Activated T-cell treated with anti-CD3 and anti-CD28 coated beads, Interleukin-2, amount 50 U/mL, for 72 hours (primary cell): ENCODE measurements at regions not wholly inside any gene's neighbourhood (a gene's known extent, or its start where the extent isn't known, plus 50 kb on each side); places are given as distances from the start of the nearest gene placed in this dataset.

Experiments
- ATAC-seq, 2 donors: fragments of 150-1000 bp; cut with Tn5 transposase; replicated peaks in 1 of 2; 2 replicates each; pipeline ENCODE4 v1.10.0; 2021; ENCODE audit warnings: moderate library complexity in 2 of 2, mild to moderate bottlenecking in 1 of 2
- DNase-seq, 2 donors: peaks; one replicate each; pipeline ENCODE4 v3.0.0; 2021 to 2022; ENCODE audit warnings: mixed read lengths in 1 of 2
- H3K27ac Mint-ChIP-seq: one replicate; pipeline ENCODE4 v1.8.0; 2022; ENCODE audit warnings: mild to moderate bottlenecking, moderate library complexity, mixed read lengths
- H3K27me3 Mint-ChIP-seq: one replicate; pipeline ENCODE4 v1.8.0; 2022; ENCODE audit warnings: low read depth, mixed read lengths
- H3K36me3 Mint-ChIP-seq, 2 donors: one replicate each; pipeline ENCODE4 v1.8.0; 2022; ENCODE audit warnings: mixed read lengths in 2 of 2, mild to moderate bottlenecking in 1 of 2; ENCODE audit not compliant: insufficient read depth in 2 of 2
- H3K4me1 Mint-ChIP-seq: one replicate; pipeline ENCODE4 v1.8.0; 2022; ENCODE audit warnings: low read depth, mixed read lengths
- H3K4me3 Mint-ChIP-seq, 2 donors: one replicate each; pipeline ENCODE4 v1.8.0; 2022; ENCODE audit warnings: mild to moderate bottlenecking in 2 of 2, mixed read lengths in 2 of 2, moderate library complexity in 2 of 2
- H3K9me3 Mint-ChIP-seq, 2 donors: one replicate each; pipeline ENCODE4 v1.8.0; 2022; ENCODE audit warnings: mixed read lengths in 2 of 2

- H3K4me3 Mint-ChIP-seq: no peak overlapping the region
- H3K4me1 Mint-ChIP-seq: no peaks in the 10 kb centered on the region
- H3K27me3 Mint-ChIP-seq: peaks cover 31% of the 10 kb centered on the region
- H3K27ac Mint-ChIP-seq: no peak overlapping the region
- no peak for DNase-seq
- ATAC-seq: no peak
- peaks cover 0 to 8% of the 10 kb centered on the region in 2 donors for H3K9me3 Mint-ChIP-seq
- peaks cover 0 to 2% of the 10 kb centered on the region in 2 donors for H3K36me3 Mint-ChIP-seq
Observed at GRCh38 chr11:112637076-112637475, 324.1 kb upstream of the NCAM1 start.

DNA sequence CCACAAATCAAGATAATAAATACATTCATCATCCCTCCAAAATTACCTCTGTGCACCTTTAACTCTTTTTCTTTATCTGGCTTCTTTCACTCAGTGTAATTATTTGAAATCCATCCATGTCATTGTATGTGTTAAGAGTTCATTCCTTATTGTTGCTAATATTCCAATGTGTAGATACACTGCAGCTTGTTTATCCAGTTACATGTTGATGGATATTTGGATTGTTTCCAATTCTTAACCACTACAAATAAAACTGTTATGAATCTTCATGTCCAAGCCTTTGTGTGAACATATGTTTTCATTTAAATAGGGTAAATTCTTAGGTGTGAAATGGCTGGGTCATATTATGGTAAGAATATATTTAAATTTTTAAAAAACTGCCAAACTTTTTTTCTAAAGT, 323.3 kb upstream of the NCAM1 start:
- Mint-ChIP-seq H3K27ac (no peak overlapping the region), H3K36me3 (peaks cover 1 to 3% of the 10 kb centered on the region in 2 donors), H3K27me3 (peaks cover 24% of the 10 kb centered on the region), H3K4me3 (no peak overlapping the region), H3K9me3 (peaks cover 5 to 10% of the 10 kb centered on the region in 2 donors), H3K4me1 (no peaks in the 10 kb centered on the region)
- no peak for ATAC-seq
- DNase-seq: no peak

- ATAC-seq (no peak), DNase-seq (no peak)
- Mint-ChIP-seq H3K27me3 (peaks cover 11% of the 10 kb centered on the region), H3K36me3 (peaks cover 5% of the 10 kb centered on the region in 2 donors), H3K4me1 (no peaks in the 10 kb centered on the region), H3K9me3 (peaks cover 8 to 12% of the 10 kb centered on the region in 2 donors), H3K4me3 (no peak overlapping the region), H3K27ac (no peak overlapping the region)
Observed at GRCh38 chr11:112639469-112639868, 321.8 kb upstream of the NCAM1 start.

DNA sequence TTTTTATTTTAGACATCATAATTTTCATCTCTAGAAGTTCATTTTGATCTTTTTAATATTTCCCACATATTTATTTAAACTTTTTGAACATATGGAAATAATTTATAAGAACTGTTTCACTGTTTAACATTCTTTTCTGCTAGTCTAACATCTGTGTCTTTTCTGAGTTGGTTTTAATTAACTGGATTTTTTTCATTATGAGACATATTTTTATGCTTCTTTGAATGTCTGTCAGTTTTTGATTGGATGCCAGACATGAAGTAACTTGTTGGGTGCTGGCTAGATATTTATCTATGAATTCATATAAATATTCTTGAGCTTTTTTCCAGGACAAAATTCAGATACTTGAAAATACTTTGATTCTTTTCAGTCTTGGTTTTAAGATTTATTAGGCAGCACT, 317.8 kb upstream of the NCAM1 start:
- Mint-ChIP-seq H3K9me3 (peaks cover 8 to 12% of the 10 kb centered on the region in 2 donors), H3K27ac (no peak overlapping the region), H3K4me3 (no peak overlapping the region), H3K27me3 (peaks cover 4% of the 10 kb centered on the region), H3K36me3 (peaks cover 5% of the 10 kb centered on the region in 2 donors), H3K4me1 (no peaks in the 10 kb centered on the region)
- ATAC-seq (no peak), DNase-seq (no peak)

DNA sequence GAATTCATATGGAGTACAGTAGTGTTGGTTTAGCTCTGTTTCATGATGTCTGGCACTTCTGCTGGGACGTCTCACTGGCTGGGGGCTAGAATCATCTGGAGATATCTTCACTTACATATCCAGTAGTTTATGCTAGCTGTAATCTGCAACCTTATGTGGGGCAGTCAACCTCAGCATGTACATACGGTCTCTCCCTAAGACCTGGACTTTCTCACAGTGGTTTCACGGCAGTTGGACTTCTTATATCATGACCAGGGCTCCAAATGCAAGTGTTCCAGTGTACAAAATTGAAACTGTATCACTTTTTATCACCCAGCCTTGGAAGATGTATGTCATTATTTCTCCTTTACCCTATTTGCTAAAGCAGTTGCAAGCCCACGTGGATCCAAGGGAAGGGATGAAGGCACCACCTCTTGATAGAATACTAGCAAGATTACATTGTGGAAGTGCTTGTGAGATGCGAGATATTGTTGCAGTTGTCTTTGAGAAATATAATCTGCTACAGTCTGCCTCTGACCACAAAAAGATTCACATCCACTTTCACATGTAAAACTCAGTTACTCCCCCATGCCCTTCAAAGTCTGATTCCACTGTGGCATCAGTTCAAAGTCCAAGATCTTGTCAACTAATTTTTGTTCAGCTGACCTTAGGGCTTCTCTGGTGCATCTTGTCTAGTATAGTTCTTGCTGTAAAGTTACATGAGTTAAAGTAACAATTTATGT, 316.6 kb upstream of the NCAM1 start:
- no peak for ATAC-seq
- H3K27me3 Mint-ChIP-seq: no peaks in the 10 kb centered on the region
- peaks cover 8 to 12% of the 10 kb centered on the region in 2 donors for H3K9me3 Mint-ChIP-seq
- H3K36me3 Mint-ChIP-seq: peaks cover 5% of the 10 kb centered on the region in 2 donors
- no peak overlapping the region for H3K4me3 Mint-ChIP-seq
- H3K27ac Mint-ChIP-seq: no peak overlapping the region
- no peaks in the 10 kb centered on the region for H3K4me1 Mint-ChIP-seq
- DNase-seq: no peak

DNA sequence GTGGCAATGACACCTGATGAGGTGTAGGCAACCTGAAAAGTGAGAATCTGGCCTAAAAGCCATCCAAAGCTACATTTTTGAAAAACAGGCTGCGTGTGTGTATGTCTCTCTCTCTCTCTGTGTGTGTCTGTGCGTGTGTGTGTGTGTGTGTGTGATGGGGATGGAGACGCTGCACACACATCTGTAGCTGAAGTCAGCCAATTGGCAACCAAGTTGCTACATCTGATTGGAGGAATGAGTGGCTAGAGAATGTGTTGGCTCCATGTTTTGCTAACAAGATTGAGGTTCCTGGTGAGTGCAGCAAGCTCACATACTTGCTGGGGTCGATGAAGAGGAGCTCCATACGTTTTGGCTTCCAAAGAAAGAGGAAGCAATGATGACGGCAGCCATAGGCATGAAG, 311.4 kb upstream of the NCAM1 start:
- ATAC-seq (no peak), DNase-seq (no peak)
- no peaks in the 10 kb centered on the region for H3K36me3 Mint-ChIP-seq
- no peaks in the 10 kb centered on the region for H3K27me3 Mint-ChIP-seq
- H3K4me1 Mint-ChIP-seq: no peaks in the 10 kb centered on the region
- no peaks in the 10 kb centered on the region for H3K9me3 Mint-ChIP-seq
- H3K27ac Mint-ChIP-seq: no peak overlapping the region
- H3K4me3 Mint-ChIP-seq: no peak overlapping the region

GRCh38 chr11:112650527-112650926, 310.7 kb upstream of the NCAM1 start:
- H3K27ac Mint-ChIP-seq: no peak overlapping the region
- H3K4me3 Mint-ChIP-seq: no peak overlapping the region
- H3K27me3 Mint-ChIP-seq: no peaks in the 10 kb centered on the region

DNA sequence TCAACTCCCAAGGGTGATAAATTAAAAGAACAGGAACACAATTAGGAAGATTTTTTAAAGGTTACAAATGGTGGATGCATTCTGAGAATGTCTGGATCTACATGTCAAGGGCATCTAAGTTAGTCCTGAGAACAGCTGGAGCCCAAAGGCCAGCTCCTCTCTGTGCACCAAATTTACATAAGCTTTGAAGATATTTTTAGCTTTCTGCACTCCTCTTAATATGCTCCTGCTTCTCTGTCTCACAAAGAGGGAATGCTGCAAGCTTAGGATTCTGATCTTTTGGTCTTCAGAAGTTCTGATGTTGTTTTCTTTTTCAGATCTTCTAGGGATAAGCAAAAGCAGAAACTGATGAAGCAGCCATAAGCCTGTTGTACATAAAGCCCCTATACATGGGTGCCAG, 309.8 kb upstream of the NCAM1 start:
- DNase-seq: no peak
- ATAC-seq: no peak
- Mint-ChIP-seq H3K9me3 (no peaks in the 10 kb centered on the region), H3K27ac (no peak overlapping the region), H3K4me3 (no peak overlapping the region), H3K27me3 (no peaks in the 10 kb centered on the region), H3K4me1 (no peaks in the 10 kb centered on the region), H3K36me3 (no peaks in the 10 kb centered on the region)

More at GRCh38 chr11:112650527-112650926, 310.7 kb upstream of the NCAM1 start:
- H3K4me1 Mint-ChIP-seq: no peaks in the 10 kb centered on the region
- no peaks in the 10 kb centered on the region for H3K9me3 Mint-ChIP-seq
- H3K36me3 Mint-ChIP-seq: no peaks in the 10 kb centered on the region
- ATAC-seq (no peak), DNase-seq (no peak)

GRCh38 chr11:112652786-112653390, 308.3 kb upstream of the NCAM1 start:
- H3K4me3 Mint-ChIP-seq: no peak overlapping the region
- H3K4me1 Mint-ChIP-seq: no peaks in the 10 kb centered on the region
- no peak for DNase-seq
- no peak for ATAC-seq
- H3K27ac Mint-ChIP-seq: no peak overlapping the region
- no peaks in the 10 kb centered on the region for H3K36me3 Mint-ChIP-seq
- H3K9me3 Mint-ChIP-seq: no peaks in the 10 kb centered on the region
- H3K27me3 Mint-ChIP-seq: no peaks in the 10 kb centered on the region

DNA sequence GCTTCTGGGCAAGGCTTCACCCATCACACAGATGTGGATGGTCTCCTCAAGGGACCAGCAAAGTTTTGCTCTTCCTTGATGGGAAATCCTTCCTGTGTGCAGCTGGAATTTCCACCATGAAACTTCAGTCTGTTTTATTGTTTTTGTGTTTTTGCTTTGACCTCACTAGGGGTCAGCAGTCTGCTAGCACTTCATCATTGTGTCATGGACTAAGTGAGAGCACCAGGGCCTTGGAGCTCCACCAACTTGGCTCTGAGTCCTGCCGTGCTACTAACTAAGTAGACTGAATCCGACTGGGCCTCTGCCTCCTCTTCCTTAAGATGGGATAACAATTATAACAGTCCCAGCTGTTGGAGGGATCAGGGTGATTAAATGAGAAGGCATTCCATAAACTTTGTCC, 305.8 kb upstream of the NCAM1 start:
- H3K4me1 Mint-ChIP-seq: no peaks in the 10 kb centered on the region
- no peak overlapping the region for H3K4me3 Mint-ChIP-seq
- no peak for ATAC-seq
- no peaks in the 10 kb centered on the region for H3K9me3 Mint-ChIP-seq
- no peaks in the 10 kb centered on the region for H3K36me3 Mint-ChIP-seq
- H3K27ac Mint-ChIP-seq: no peak overlapping the region
- DNase-seq: no peak
- H3K27me3 Mint-ChIP-seq: no peaks in the 10 kb centered on the region

- Mint-ChIP-seq H3K4me3 (no peak overlapping the region), H3K36me3 (no peaks in the 10 kb centered on the region), H3K9me3 (no peaks in the 10 kb centered on the region), H3K4me1 (no peaks in the 10 kb centered on the region), H3K27me3 (no peaks in the 10 kb centered on the region), H3K27ac (no peak overlapping the region)
- DNase-seq: no peak
- ATAC-seq: no peak
Observed at GRCh38 chr11:112656772-112657428, 304.3 kb upstream of the NCAM1 start.

DNA sequence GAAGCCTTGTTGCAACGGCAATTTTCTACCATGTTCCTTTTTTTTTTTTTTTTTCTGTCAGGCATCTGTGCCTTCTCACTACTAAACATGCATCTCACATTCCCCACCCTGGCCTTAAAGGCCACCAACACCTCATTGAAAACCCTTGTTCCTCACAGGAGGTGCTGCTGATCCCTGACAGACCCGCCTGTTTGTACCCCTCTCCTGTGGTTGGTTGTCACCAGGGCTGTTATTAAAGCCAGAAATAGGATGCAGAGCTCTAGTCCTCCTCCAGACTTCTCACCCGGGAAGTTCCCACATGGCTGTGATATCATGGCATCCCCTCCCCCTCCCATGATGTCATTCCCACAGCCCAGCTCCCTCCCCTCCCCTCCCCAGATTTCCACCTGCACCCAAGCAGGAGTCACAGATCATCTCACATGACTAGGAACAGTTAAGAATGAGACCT, 302.8 kb upstream of the NCAM1 start:
- no peaks in the 10 kb centered on the region for H3K36me3 Mint-ChIP-seq
- H3K9me3 Mint-ChIP-seq: no peaks in the 10 kb centered on the region
- ATAC-seq (no peak), DNase-seq (no peak)
- no peak overlapping the region for H3K4me3 Mint-ChIP-seq
- no peak overlapping the region for H3K27ac Mint-ChIP-seq
- H3K4me1 Mint-ChIP-seq: no peaks in the 10 kb centered on the region
- H3K27me3 Mint-ChIP-seq: no peaks in the 10 kb centered on the region

DNA sequence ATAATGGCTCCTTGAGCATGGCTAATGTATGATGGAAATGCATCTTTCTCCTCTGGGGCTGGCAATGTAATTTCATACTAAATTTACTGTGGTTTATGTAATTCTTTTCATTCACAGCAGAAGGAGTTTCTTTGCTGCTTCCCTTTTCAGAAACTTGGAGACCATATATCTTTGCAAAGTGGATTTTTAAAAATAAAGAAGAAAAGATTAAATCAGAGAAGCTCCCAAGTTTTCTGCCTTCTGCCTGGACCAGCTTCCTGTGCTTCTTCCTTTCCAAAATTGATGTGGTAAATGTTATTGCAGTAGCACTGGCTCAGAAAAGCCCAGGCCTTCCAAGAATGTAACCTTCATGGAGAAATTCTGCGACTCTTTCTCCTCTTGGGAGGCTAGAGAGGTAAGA, 300.1 kb upstream of the NCAM1 start:
- Mint-ChIP-seq H3K9me3 (no peaks in the 10 kb centered on the region), H3K36me3 (no peaks in the 10 kb centered on the region), H3K4me1 (no peaks in the 10 kb centered on the region)

More for the DNA sequence above, 300.1 kb upstream of the NCAM1 start:
- DNase-seq (no peak), ATAC-seq (no peak)
- Mint-ChIP-seq H3K27me3 (no peaks in the 10 kb centered on the region), H3K4me3 (no peak overlapping the region), H3K27ac (no peak overlapping the region)
